Epithelial cell of proximal tubule (primary cell): ENCODE measurements at regions not wholly inside any gene's neighbourhood (a gene's known extent, or its start where the extent isn't known, plus 50 kb on each side); places are given as distances from the start of the nearest gene placed in this dataset.

ENCODE experiments used
- DNase-seq: peaks from one replicate; pipeline ENCODE4 v3.0.0-alpha.2; 2011; ENCODE audit warnings: low read depth
- H3K4me3 ChIP-seq: 2 replicates; pipeline ENCODE4 v1.5.1; 2011; ENCODE audit warnings: low read depth, mild to moderate bottlenecking, low read length
- CTCF ChIP-seq: conservative IDR thresholded peaks from 2 replicates; pipeline ENCODE4 v1.5.1; 2012; ENCODE audit warnings: low read depth, mild to moderate bottlenecking, low read length

DNA sequence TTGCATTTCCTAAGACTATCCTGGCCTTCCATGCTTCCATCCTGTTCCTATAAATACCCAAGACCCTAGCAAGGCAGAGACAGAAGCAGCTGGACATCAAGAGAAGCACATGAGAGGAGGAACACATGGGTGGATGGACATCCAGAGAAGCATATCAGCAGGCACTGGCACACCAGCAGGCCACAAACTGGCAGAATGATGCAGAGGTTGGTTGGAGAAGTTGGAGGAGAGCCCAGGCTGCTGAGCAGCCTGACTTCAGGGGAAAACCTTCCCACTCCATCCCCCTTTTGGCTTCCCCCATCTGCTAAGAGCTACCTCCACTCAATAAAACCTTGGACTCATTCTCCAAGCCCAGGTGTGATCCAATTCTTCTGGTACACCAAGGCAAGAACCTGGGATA, 332.5 kb downstream of the FRK start:
- DNase-seq = no peak
- TF ChIP-seq CTCF = no peak
- H3K4me3 ChIP-seq = no peak overlapping the region

GRCh38 chr6:115721564-115721963, 339.1 kb downstream of the FRK start:
- no peak for TF ChIP-seq CTCF
- DNase-seq = no peak
- H3K4me3 ChIP-seq = no peak overlapping the region

DNA sequence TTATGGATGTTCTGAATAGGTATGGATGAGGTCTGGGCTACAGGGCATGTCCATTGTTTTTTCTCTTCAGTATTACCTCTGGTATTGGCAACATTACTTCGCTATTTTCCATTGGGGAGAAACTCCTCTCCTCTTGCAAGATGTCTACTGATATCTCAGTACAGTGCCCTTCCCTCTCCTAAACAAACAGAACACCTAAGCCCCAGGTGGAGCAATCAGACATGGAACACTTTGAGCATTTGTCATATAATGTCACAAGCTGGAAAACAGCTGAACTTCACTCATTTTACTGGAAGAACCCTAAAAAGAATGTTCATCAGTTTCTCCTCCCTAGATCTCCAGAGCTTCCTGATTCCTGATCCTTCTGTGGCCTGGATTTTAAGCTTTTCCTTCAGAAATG, 339.8 kb downstream of the FRK start:
- TF ChIP-seq CTCF = no peak
- H3K4me3 ChIP-seq = no peak overlapping the region
- DNase-seq = no peak

- TF ChIP-seq CTCF = no peak
- no peak overlapping the region for H3K4me3 ChIP-seq
- DNase-seq = no peak
Observed at GRCh38 chr6:115717472-115717871, 343.2 kb downstream of the FRK start.

- H3K4me3 ChIP-seq = no peak overlapping the region
- TF ChIP-seq CTCF = no peak
- DNase-seq = no peak
Observed at GRCh38 chr6:115717062-115717461, 343.6 kb downstream of the FRK start.

GRCh38 chr6:115712291-115712961, 348.3 kb downstream of the FRK start:
- H3K4me3 ChIP-seq = no peak overlapping the region
- no peak for DNase-seq
- no peak for TF ChIP-seq CTCF

GRCh38 chr6:115708850-115709249, 351.8 kb downstream of the FRK start:
- no peak overlapping the region for H3K4me3 ChIP-seq
- TF ChIP-seq CTCF = no peak
- no peak for DNase-seq
